K562 (cell line): ENCODE measurements at regions not wholly inside any gene's neighbourhood (a gene's known extent, or its start where the extent isn't known, plus 50 kb on each side); places are given as distances from the start of the nearest gene placed in this dataset.

Experiments
- CUX1 ChIP-seq: fragments of 200-800 bp; sonication (Bioruptor generic); IDR thresholded peaks from 2 replicates; pipeline ENCODE4 v1.6.1; 2016; ENCODE audit warnings: missing genetic modification characterization, missing compliant biosample characterization
- EHMT2 ChIP-seq: fragments of 450-650 bp; IDR thresholded peaks from 2 replicates; pipeline ENCODE4 v1.6.1; 2018; ENCODE audit warnings: antibody characterized with exemption
- EP400 ChIP-seq: fragments of 450-650 bp; IDR thresholded peaks from 2 replicates; pipeline ENCODE4 v1.6.1; 2017; ENCODE audit warnings: antibody characterized with exemption, mild to moderate bottlenecking, moderate library complexity
- EWSR1 ChIP-seq: fragments of 450-650 bp; IDR thresholded peaks from 2 replicates; pipeline ENCODE4 v1.6.1; 2018; ENCODE audit warnings: borderline replicate concordance, mild to moderate bottlenecking, low read depth, moderate library complexity; ENCODE audit not compliant: partially characterized antibody
- MCM5 ChIP-seq: fragments of 450-650 bp; IDR thresholded peaks from 2 replicates; pipeline ENCODE4 v1.6.1; 2016; ENCODE audit warnings: low read depth
- MTF1 ChIP-seq: fragments of 250-450 bp; sonication (Bioruptor Pico); IDR thresholded peaks from 2 replicates; pipeline ENCODE4 v1.9.0; 2021; ENCODE audit warnings: moderate library complexity, mild to moderate bottlenecking, inconsistent platforms, borderline replicate concordance
- MYNN ChIP-seq, 2 experiments: sonication (generic); formaldehyde crosslinking in 1 of 2; IDR thresholded peaks; 2 replicates each; pipeline versions ENCODE4 v1.5.0 to v1.6.1; 2016 to 2020; ENCODE audit warnings: antibody characterized with exemption in 1 of 2, missing genetic modification reagents in 1 of 2
- ZNF407 ChIP-seq: fragments of 450-650 bp; IDR thresholded peaks from 2 replicates; pipeline ENCODE4 v1.6.1; 2016; ENCODE audit warnings: low read depth

GRCh38 chr4:19615086-19615689 is 636.5 kb upstream of the SLIT2 start (continued):
- TF ChIP-seq ZNF407 (no peak), MYNN (IDR thresholded peaks at IDR 0.05) (no peak), MYNN (CRISPR knock-in tag; IDR thresholded peaks at IDR 0.05) (no peak), MCM5 (no peak), EHMT2 (no peak), EWSR1 (no peak), MTF1 (CRISPR knock-in tag) (no peak), CUX1 (CRISPR knock-in tag) (no peak), EP400 (no peak)
